ENCODE measurements at regions not wholly inside any gene's neighbourhood (a gene's known extent, or its start where the extent isn't known, plus 50 kb on each side); places are given as distances from the start of the nearest gene placed in this dataset.
"Not testable (repeated sequence)": the region's sequence is repeated elsewhere in the genome, so short reads cannot be mapped to it uniquely, and the experiment has no call there.

- DNase-seq: no peak
Observed at GRCh38 chr12:131535779-131536178, 175.1 kb upstream of the SFSWAP start.

- no peak for DNase-seq
Observed at GRCh38 chr12:131536337-131536736, 174.6 kb upstream of the SFSWAP start.

GRCh38 chr12:131536766-131537165 lies 174.1 kb upstream of the SFSWAP start:
- no peak for DNase-seq

GRCh38 chr12:131537267-131537958 lies 173.5 kb upstream of the SFSWAP start:
- no peak for DNase-seq

GRCh38 chr12:131539381-131539780 lies 171.5 kb upstream of the SFSWAP start:
- DNase-seq: no peak

- DNase-seq: no peak
Observed at GRCh38 chr12:131540138-131540623, 170.7 kb upstream of the SFSWAP start.

GRCh38 chr12:131541512-131541911 lies 169.4 kb upstream of the SFSWAP start:
- DNase-seq: not testable (repeated sequence)

GRCh38 chr12:131542351-131542750 lies 168.5 kb upstream of the SFSWAP start:
- DNase-seq: no peak

GRCh38 chr12:131543040-131543439 lies 167.8 kb upstream of the SFSWAP start:
- no peak for DNase-seq

GRCh38 chr12:131547555-131547954 lies 163.3 kb upstream of the SFSWAP start:
- no peak for DNase-seq

- no peak for DNase-seq
Observed at GRCh38 chr12:131550121-131550520, 160.8 kb upstream of the SFSWAP start.

- DNase-seq: no peak
Observed at GRCh38 chr12:131551675-131552491, 159.0 kb upstream of the SFSWAP start.

GRCh38 chr12:131552492-131552863 lies 158.4 kb upstream of the SFSWAP start:
- DNase-seq: no peak

- no peak for DNase-seq
Observed at GRCh38 chr12:131553096-131553777, 157.7 kb upstream of the SFSWAP start.

GRCh38 chr12:131555197-131555846 lies 155.6 kb upstream of the SFSWAP start:
- no peak for DNase-seq

GRCh38 chr12:131555866-131556265 lies 155.0 kb upstream of the SFSWAP start:
- DNase-seq: no peak

GRCh38 chr12:131557078-131557709 lies 153.7 kb upstream of the SFSWAP start:
- no peak for DNase-seq

- DNase-seq: peak; percentile 76
Observed at GRCh38 chr12:131559517-131560516, 151.1 kb upstream of the SFSWAP start.

GRCh38 chr12:131561051-131561450 lies 149.8 kb upstream of the SFSWAP start:
- no peak for DNase-seq

- no peak for DNase-seq
Observed at GRCh38 chr12:131561891-131562684, 148.8 kb upstream of the SFSWAP start.

Measured in OCI-M1 (cell line).